Renal cortex interstitium (tissue), 11 donors: ENCODE measurements at regions not wholly inside any gene's neighbourhood (a gene's known extent, or its start where the extent isn't known, plus 50 kb on each side); places are given as distances from the start of the nearest gene placed in this dataset.
A peak's percentile ranks its signal among the peaks of the same experiment; 100 is the strongest.
"Not testable (repeated sequence)": the region's sequence is repeated elsewhere in the genome, so short reads cannot be mapped to it uniquely, and the experiment has no call there.

Experiments used
- DNase-seq, 11 donors: peaks; one replicate each; pipeline ENCODE4 v3.0.0-alpha.2; 2013; ENCODE audit warnings: low read depth in 9 of 11, low spot score in 4 of 11; ENCODE audit errors: extremely low read depth in 1 of 11

DNA sequence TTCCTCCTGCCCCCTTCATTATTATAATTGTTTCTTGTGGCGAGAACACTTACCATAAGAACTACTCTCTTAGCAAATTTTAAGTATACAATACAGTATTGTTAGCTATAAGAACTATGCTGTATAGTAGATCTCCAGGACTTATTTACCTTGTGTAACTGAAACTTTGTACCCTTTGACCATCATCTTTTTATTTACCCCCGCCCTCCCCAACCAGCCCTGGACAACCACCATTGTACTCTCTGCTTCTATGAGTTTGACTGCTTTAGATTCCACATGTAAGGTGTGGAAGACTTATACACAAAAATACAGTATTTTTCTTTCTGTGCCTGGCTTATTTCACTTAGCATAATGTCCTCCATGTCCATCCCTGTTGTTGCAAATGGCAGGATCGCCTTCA is 161.1 kb downstream of the PHF8 start:
- DNase-seq = no peak

DNA sequence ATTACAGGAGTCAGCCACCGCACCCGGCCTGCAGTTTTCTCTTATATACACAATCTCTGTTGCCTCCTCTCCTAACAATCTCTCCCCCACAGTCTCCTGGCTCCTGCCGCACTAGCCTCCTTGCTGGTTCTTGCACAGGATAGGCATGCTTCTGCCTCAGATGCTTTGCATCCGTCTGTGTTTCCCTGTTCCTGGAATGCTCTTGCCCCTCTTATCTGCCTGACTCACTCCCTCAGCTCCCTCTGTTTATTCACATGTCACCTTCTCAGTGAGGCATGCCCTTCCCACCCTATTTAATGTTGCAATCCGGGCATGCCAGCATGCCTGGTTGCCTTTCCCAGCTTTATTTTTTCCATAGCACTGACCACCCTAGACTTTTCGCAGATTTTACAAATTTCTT is 161.9 kb downstream of the PHF8 start:
- peak in 6 of 11 donors; percentile 1 to 16 (median 12) for DNase-seq

DNA sequence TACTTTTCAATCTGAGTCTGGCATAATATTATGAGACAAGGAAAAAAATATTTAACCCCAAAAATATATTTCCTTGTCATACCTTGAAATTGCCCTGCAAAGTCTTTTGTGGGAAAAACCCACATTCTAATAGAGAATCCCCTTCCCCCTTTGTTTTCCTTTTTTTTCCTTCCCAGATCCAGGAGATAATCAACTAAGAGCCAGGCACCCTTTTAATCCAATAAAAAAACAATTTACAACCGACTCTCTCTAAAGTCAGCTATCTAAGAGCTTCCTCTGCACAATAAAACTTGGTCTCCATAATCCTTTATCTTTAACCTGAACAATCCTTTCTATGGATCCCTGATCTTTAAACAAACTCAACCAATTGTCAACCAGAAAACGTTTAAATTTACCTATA is 163.5 kb downstream of the PHF8 start:
- DNase-seq = not testable (repeated sequence)

DNA sequence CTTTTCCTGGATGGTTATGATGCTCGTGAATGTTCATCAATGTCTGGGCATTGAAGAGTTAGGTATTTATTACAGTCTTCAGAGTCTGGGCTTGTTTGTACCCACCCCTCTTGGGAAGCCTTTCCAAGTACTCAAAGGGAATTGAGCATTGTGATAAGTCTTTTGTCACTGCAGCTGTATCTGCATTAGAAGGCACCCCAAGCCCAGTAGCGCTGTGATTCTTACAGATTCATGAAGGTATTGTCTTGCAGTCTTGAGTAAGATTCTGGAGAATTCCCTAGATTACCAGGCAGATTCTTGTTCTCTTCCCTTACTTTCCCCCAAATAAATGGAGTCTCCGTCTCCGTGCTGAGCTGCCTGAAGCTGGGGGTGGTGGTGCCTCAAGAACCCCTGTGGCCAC is 173.4 kb upstream of the HUWE1 start:
- DNase-seq = no peak

DNA sequence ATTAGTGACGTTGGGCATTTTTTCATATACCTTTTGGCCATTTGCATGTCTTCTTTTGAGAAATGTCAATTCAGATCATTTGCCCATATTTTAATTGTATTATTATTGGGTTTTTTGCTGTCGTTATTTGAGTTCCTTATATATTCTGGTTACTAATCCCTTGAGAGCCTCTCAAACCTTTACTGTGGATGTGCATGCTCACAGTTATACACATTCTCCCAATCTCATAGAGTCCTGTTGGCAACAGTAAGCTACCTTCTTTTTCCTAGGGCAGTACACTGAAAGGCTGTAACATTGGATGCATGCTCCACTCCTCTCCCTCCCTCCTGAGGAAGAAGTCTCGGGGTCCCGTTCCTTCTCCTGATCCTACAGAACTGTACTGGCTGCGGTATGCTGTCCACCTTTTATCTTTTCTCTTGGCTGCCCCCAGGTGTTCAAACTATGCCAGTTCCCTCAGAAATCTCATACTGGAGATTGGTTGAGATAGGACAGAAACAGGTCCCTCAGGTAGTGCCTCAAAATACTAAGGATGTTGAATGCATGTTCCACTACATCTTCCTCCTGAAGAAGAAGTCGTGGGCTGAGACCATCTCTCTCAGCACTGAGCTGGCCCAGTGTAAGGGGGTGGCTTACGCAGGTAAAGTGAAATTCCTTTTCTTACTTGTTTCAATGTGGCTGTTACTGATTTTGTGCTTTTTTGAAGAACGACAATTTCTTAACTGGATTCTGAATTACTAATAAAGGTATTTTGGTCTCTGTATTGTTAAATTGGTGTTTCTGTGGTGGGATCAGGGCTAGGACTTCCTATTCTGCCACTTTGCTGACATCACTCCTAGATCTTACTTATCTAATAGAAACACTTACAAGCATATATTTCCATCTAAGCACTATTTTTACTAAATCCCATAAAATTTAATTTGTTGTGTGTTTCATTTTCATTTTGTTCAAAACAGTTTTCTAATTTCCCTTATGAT is 145.4 kb upstream of the HUWE1 start:
- DNase-seq = peak in 6 of 11 donors; percentile 1 to 6 (median 4)

DNA sequence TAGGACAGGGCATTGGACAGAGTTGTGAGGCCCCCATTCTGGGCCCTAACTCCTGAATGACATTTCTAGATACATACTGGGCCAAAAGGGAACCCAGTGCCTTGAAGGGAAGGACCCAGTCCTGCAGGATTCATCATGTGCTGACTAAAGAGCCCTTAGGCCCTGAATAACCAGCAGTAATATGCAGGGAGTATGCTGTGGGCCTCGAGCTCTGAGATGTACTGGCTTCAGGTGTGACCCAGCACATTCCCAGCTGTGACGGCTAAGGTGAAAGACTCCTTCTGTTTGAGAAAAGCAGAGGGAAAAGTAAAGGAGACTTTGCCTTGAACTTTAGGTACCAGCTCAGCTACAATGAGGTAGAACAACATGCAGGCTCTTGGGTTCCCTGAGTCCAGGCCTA is 138.2 kb upstream of the HUWE1 start:
- DNase-seq = no peak

DNA sequence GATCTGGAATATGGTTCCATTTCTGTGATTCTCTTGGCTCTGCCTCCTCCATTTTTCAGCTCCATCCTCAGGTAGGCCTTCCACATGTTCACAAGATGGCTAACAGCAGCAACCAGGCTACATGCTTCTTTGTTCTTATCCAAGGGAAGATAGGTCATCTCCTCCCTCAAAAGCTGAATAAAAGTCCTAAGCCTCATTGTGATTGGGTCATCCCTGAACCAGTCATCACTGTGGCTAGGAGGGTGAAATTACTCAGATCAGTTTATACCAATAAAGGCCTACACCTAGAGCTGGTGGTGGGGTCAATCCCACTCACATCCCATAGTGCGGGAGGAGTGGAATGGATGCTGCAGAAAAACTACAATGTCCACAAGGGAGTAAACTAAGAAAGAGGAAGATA is 131.6 kb upstream of the HUWE1 start:
- DNase-seq = not testable (repeated sequence)

DNA sequence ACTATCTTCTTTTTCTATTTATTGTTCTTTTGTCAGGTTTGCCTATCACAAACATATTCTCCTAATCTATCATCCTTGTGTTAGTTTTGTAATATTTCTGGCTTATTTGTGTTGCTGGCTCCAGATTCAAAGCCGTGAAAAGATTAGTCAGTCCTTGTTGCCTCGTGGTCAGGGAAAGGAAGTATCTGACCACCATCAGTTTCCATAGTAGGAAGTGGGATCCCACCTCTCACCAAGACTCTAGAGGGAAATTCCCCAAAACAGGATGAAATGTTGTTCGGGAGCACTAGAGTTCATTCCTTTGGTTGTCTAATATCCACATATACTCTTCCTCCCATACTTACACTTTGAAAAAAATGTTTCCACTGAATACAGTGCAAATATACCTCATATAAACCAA is 131.0 kb upstream of the HUWE1 start:
- no peak for DNase-seq

DNA sequence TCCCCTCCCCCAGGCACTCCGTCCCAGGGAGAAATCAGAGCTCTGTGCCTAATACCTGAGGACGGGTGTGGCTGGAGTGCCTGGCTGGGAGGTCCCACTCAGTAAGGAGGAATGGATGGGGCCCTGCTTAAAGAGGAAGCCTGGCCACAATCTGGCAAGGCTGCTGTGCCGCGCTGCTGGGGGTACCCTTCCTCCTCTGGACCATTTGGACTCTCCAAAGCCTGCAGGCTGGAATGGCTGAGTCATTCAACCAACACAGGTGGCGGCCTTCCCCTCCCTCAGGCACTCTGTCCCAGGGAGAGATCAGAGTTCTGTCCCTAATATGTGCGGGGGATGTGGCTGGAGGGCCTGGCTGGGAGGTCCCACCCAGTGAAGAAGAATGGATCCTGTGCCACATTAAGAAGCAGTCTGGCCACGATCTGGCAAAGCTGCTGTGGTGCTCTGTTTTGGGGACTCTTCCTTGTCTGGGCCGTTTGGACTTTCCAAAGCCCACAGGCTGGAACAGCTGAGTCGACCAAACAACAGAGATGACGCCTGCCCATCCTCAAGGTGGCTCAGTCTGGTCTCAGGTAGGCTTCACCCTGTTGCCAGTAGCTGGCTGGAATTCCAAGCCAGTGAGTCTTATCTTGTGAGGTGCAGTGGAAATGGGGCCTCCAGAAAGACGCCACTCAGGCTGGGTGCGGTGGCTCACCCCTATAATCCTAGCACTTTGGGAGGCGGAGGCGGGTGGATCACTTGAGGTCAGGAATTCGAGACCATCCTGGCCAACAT is 127.3 kb upstream of the HUWE1 start:
- no peak for DNase-seq

DNA sequence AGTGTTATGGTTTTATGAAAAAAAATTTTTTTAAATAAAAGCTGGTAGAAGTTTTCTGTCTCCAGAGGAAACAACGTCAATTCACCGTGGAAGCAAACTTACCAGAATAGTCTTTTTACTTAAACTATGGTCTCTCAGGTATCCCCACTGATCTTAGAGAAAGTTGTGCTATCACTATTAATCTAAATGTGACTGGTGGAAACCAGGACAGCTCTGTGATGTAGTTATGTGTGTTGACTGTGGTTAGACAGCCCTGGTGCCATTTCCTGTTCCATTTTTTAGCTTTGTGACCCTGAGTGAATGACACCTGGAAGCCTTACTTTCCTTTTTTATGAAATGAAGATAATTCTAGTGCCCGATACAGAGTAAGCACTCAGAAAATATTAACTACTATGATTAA is 111.8 kb upstream of the HUWE1 start:
- DNase-seq = no peak

DNA sequence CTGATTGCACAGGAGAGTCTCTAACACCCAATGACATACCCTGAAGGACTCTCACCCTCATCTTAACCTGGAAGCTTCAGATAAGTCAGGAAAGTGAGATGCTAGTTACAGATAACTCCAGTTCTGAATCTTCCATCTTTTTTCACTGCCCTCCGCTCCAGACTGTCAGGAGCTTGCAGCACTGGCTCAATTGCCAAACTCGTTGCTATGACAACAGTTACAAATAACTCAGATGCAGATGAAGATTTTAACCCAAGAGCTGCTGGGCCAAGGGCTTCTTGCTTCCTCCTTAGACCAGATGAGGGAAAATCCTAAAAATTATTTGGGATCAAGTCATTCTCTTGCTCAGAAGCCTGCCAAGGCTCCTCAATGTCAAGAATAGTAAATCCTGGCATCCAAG is 109.1 kb upstream of the HUWE1 start:
- no peak for DNase-seq

DNA sequence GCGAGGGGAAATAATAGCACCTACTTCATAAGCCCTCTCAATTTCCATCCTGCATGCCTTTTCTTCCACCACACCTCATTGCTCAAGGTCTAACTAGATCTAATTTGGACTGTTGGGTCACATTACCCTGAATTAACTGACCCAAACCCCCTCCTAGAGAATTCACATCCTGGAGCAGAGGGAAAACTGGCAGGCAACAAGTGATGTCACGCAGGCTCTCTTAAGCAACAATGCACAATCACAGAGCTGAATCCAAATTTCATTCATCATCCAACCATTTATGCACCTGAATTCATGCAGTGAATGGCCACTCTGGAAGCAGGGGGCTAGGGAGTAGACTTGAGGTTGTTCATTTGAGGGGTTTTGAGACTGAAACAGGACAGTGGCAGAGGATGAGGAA is 107.7 kb upstream of the HUWE1 start:
- DNase-seq = peak in 2 of 11 donors; percentile 1 to 3

DNA sequence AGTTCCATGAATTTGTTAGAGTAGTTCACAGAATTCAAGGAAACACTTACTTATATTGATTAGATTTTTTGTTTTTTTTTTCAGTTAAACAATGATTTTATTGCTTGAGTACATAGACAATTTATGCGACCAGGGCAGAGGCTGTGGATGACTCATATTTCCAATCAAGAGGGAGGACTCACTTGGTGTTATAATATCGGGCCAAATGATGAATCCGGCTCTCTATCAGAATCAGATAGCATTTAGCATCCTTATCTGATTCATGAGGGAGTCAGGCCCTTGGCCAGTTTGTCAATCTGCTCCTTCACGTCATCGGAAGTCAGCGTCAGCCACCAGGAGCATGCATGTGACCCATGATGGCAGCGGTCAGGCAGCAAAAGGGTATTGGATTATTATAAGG is 82.3 kb upstream of the HUWE1 start:
- no peak for DNase-seq

DNA sequence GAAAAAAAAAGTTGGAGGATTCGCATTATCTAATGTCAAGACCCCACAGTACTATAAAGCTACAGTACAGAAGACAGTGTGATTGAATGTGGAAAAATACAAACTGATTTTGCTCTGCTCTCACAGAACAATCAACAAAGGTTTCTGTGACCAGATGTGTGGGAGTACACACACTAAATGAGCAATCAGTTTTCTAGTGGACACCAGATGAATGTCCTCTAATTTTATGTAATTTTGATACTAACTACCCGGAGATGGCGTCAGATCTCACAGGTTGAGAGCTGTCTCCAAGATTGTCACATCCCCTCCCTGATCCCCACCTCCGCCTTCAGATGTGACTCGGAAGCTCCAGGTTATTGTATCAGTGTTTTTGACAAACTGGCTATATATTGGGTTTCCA is 81.9 kb upstream of the HUWE1 start:
- no peak for DNase-seq

DNA sequence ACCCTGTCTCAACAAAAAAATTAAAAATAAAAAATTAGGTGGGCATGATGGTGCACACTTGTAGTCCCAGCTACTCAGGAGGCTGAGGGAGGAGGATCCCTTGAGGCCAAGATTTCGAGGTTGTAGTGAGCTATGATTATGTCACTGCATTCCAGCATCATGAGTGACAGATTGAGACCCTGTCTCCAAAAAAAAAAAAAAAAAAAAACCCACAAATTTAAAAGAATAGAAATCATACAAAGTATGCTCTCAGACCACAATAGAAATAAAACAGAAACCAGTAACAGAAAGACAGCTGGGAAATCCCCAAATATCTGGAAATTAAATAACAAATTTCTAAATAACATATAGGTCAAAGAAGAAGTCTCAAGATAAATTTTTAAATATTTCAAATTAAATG is 81.0 kb upstream of the HUWE1 start:
- no peak for DNase-seq

DNA sequence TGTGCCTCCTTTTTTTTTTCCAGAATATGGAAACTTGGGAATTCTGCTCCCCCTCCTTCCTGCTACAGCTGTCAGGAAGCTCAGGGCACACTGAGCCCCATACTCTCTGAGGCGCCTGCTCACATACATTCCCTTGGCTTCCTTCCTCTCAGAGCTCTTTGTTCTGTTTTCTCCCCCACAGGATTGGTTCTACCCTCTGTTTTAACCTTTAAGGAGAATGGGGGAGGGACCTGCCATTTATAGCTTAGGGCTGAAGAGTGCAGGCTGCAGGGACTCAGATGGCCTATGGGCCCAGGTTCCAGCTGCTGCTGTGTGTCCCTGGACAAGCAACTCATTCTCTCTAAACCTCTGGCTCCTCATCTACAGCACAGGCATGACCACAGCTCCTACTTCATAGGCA is 70.7 kb upstream of the HUWE1 start:
- peak in 1 of 11 donors; percentile 4 for DNase-seq

DNA sequence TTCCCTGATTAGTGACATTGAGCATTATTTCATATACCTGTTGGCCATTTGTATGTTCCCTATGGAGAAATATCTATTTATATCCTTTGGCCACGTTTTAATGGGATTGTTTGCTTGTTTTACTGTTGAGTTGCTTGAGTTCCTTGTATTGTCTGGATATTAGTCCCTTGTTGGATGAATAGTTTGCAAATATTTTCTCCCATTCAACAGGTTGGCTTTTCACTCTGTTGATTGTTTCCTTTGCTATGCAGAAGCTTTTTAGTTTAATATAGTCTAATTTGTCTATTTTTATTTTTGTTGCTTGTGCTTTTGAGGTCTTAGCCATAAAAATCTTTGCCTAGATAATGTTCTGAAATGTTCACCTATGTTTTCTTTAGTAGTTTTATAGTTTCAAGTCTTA is 60.2 kb upstream of the HUWE1 start:
- no peak for DNase-seq

DNA sequence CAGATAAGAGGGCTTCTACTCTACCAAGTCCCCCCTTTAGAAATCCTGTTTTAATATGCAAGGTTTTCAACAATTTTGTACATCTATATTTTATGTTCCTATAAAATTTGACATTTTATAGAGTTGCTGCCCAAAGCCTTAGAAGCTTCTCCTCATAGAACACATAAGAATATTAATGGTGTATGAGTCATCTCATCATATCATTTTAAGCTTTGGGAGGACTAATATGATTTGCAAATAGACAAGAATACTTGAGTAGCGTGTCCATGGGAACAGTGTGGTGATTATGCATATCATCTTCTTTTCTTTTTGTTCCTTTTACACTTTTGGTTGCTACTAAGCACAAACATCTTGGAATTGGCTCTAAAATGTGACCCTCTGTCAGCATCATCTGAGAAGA is 56.7 kb upstream of the HUWE1 start:
- no peak for DNase-seq

DNA sequence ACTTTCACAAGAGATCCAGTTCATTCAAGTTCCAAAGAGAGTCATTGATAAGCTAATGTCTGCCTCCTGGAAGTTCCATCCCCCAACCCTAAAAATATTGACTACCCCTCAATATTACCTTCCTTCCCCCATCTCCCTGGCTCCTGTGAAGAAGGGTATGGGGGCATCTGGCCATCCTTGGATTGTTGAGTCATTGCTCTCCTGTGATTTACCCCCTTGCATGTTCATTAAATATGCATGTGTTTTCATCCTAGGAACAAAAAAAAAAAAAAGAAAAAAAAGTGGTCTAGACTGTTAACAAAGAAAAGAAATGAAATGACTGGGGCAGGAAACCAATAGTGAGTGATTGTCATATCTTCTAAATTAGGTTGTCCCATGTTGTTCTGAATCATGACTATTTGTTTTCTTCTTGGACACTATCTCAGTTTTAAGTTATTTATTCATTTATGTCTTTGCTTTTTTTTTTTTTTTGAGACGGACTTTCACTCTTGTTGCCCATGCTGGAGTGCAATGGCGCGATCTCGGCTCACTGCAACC is 51.9 kb upstream of the HUWE1 start:
- DNase-seq = no peak
